Smooth muscle cell (in vitro differentiated cells): ENCODE measurements at regions not wholly inside any gene's neighbourhood (a gene's known extent, or its start where the extent isn't known, plus 50 kb on each side); places are given as distances from the start of the nearest gene placed in this dataset.

Source experiments
- DNase-seq: peaks from one replicate; lab custom pipeline; 2025; ENCODE audit not compliant: unreplicated experiment; lab: John Stamatoyannopoulos, UW
- H2AFZ ChIP-seq: fragments of 200-600 bp; sonication (generic); 2 replicates; pipeline ENCODE4 v1.6.0; 2016; ENCODE audit warnings: antibody characterized with exemption, low read depth, mild to moderate bottlenecking
- H3F3A ChIP-seq: fragments of 200-600 bp; sonication (generic); 2 replicates; pipeline ENCODE4 v1.6.0; 2017; ENCODE audit warnings: antibody characterized with exemption, low read depth
- H3K27ac ChIP-seq: fragments of 200-600 bp; sonication (generic); 2 replicates; pipeline ENCODE4 v1.5.1; 2016; ENCODE audit warnings: low read depth, mild to moderate bottlenecking
- H3K27me3 ChIP-seq: fragments of 200-600 bp; sonication (generic); 2 replicates; pipeline ENCODE4 v1.6.1; 2016; ENCODE audit warnings: low read depth, mild to moderate bottlenecking
- H3K36me3 ChIP-seq: fragments of 200-600 bp; sonication (generic); 2 replicates; pipeline ENCODE4 v1.5.1; 2016; ENCODE audit warnings: low read depth
- H3K4me1 ChIP-seq: fragments of 200-600 bp; sonication (generic); 2 replicates; pipeline ENCODE4 v1.5.1; 2016; ENCODE audit warnings: low read depth
- H3K4me2 ChIP-seq: fragments of 200-600 bp; sonication (generic); 2 replicates; pipeline ENCODE4 v1.6.0; 2016; ENCODE audit warnings: mild to moderate bottlenecking
- H3K4me3 ChIP-seq: fragments of 200-600 bp; sonication (generic); 2 replicates; pipeline ENCODE4 v1.5.1; 2016; ENCODE audit warnings: mild to moderate bottlenecking
- H3K79me2 ChIP-seq: fragments of 200-600 bp; sonication (generic); 2 replicates; pipeline ENCODE4 v1.6.0; 2016; ENCODE audit warnings: low read depth, mild to moderate bottlenecking
- H3K9ac ChIP-seq: fragments of 200-600 bp; sonication (generic); 2 replicates; pipeline ENCODE4 v1.6.0; 2016; ENCODE audit warnings: low read depth
- H3K9me3 ChIP-seq: fragments of 200-600 bp; sonication (generic); replicated peaks from 2 replicates; pipeline ENCODE4 v1.5.1; 2016; ENCODE audit warnings: low read depth
- H4K20me1 ChIP-seq: fragments of 200-600 bp; sonication (generic); 2 replicates; pipeline ENCODE4 v1.6.0; 2016; ENCODE audit warnings: low read depth
- WGBS: methylation state at CpG from one replicate; pipeline ENCODE4 v1.1.7; 2016; ENCODE audit warnings: low lambda C conversion rate; 5-methylcytosine and 5-hydroxymethylcytosine counted together
- TF ChIP-seq, protein P1 (sequence below): fragments of 200-600 bp; sonication (generic); IDR thresholded peaks from 2 replicates; pipeline ENCODE4 v1.5.1; 2017; ENCODE audit warnings: borderline replicate concordance, mild to moderate bottlenecking, antibody characterized with exemption; ENCODE audit not compliant: insufficient read depth, poor library complexity, severe bottlenecking

DNA sequence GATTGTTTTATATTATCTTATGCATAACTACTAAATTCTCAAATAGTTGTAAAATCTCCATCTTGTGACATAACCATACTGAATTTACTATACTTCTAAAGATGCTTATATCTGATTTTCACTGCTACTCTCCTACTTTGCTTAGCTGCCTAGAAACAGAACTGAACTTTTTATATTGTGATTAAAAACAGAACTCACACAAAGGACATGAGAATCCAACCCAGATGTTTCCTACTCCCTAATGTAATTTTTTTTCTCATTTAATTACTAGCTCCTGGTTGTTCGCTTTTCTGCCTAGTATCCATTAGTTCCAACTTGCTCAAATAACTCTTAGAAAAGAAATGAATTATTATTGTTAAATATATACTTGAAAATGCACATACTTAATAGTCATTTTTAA is 283.5 kb upstream of the ACTRT1 start:
- TF ChIP-seq, protein P1, sequence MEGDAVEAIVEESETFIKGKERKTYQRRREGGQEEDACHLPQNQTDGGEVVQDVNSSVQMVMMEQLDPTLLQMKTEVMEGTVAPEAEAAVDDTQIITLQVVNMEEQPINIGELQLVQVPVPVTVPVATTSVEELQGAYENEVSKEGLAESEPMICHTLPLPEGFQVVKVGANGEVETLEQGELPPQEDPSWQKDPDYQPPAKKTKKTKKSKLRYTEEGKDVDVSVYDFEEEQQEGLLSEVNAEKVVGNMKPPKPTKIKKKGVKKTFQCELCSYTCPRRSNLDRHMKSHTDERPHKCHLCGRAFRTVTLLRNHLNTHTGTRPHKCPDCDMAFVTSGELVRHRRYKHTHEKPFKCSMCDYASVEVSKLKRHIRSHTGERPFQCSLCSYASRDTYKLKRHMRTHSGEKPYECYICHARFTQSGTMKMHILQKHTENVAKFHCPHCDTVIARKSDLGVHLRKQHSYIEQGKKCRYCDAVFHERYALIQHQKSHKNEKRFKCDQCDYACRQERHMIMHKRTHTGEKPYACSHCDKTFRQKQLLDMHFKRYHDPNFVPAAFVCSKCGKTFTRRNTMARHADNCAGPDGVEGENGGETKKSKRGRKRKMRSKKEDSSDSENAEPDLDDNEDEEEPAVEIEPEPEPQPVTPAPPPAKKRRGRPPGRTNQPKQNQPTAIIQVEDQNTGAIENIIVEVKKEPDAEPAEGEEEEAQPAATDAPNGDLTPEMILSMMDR: no peak
- no peak overlapping the region for H3K4me3 ChIP-seq
- H3K4me1 ChIP-seq: no peaks in the 10 kb centered on the region
- H3K36me3 ChIP-seq: no peaks in the 10 kb centered on the region
- no peaks in the 10 kb centered on the region for H4K20me1 ChIP-seq
- no peaks in the 10 kb centered on the region for H3K79me2 ChIP-seq
- H3K4me2 ChIP-seq: no peak overlapping the region
- no peak overlapping the region for H2AFZ ChIP-seq
- no peaks in the 10 kb centered on the region for H3F3A ChIP-seq
- no peaks in the 10 kb centered on the region for H3K27me3 ChIP-seq
- no peak overlapping the region for H3K27ac ChIP-seq
- WGBS: 62% methylated on average over 1 of the region's 1 CpG
- H3K9me3 ChIP-seq: peaks cover 5% of the 10 kb centered on the region
- H3K9ac ChIP-seq: no peak overlapping the region
- no peak for DNase-seq

DNA sequence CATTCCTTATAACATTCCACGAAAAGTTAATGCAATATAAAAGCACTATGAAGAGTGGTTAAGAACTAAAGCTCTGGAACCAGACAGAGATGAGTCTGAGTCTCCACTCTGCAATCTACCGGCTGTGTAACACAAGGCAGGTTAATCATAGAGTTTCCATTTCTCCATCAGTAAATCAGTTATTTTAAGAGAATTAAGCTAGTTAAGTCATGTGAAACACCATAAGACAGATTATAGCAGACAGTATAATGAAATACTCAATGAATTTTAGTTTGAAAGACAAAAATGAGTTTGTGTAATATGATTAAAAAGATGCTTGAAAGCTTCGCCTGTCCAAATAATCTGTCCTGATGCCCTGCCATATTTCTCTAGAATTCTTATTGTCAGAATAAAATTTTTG is 282.6 kb upstream of the ACTRT1 start:
- Histone ChIP-seq H3K36me3 (no peaks in the 10 kb centered on the region), H3K4me2 (no peak overlapping the region), H3K27me3 (no peaks in the 10 kb centered on the region), H4K20me1 (no peaks in the 10 kb centered on the region), H3K9ac (no peak overlapping the region), H3F3A (no peaks in the 10 kb centered on the region), H3K79me2 (no peaks in the 10 kb centered on the region), H3K4me1 (no peaks in the 10 kb centered on the region), H3K9me3 (peaks cover 5% of the 10 kb centered on the region), H3K4me3 (no peak overlapping the region), H3K27ac (no peak overlapping the region), H2AFZ (no peak overlapping the region)
- no peak for DNase-seq
- WGBS: 81% methylated on average over 3 of the region's 3 CpGs
- TF ChIP-seq, protein P1: no peak

DNA sequence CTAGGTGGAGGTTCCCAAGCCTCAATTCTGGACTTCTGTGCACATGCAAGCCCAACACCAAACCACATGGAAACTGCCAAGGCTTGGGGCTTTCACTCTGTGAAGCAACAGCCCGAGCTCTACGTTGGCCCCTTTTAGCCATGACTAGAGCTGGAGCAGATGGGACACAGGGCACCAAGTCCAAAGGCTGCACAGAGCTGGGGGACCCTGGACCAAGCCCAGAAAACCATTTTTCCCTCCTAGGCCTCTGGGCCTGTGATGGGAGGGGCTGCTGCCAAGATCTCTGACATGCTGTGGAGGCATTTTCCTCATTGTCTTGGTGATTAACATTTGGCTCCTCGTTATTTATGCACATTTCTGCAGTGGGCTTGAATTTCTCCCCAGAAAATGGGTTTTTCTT is 258.7 kb upstream of the ACTRT1 start:
- Histone ChIP-seq H3K79me2 (no peaks in the 10 kb centered on the region), H3K4me2 (no peak overlapping the region), H2AFZ (no peak overlapping the region), H4K20me1 (no peaks in the 10 kb centered on the region), H3K27ac (no peak overlapping the region), H3K9me3 (no peaks in the 10 kb centered on the region), H3K4me3 (no peak overlapping the region), H3K9ac (no peak overlapping the region), H3F3A (no peaks in the 10 kb centered on the region), H3K27me3 (no peaks in the 10 kb centered on the region), H3K36me3 (no peaks in the 10 kb centered on the region), H3K4me1 (no peaks in the 10 kb centered on the region)
- TF ChIP-seq, protein P1: no peak
- 58% methylated on average over 3 of the region's 3 CpGs for WGBS
- DNase-seq: no peak

DNA sequence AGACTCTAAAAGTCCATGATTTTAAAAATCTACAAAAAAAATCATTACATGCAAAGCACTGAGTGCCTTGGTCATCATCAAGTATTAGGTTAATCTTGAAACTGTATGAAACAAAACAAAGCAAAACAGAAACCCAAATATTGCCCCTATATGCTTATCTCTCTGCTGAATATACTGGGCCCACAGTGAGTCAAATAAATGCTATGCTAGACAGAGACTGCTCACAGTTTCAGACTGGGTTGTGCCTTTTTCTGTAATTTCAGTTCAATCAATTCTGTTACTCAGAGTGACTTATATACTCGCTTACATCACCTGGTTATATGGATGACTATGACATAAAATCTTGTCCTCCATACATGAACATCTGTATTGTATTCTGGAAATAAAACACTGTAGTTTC is 257.1 kb upstream of the ACTRT1 start:
- Histone ChIP-seq H3K4me1 (no peaks in the 10 kb centered on the region), H3K79me2 (no peaks in the 10 kb centered on the region), H2AFZ (no peak overlapping the region), H3K4me3 (no peak overlapping the region), H3K27me3 (no peaks in the 10 kb centered on the region), H3K9ac (no peak overlapping the region), H3K4me2 (no peak overlapping the region), H3K27ac (peak overlapping the region; percentile 73), H3F3A (no peaks in the 10 kb centered on the region), H3K36me3 (no peaks in the 10 kb centered on the region), H4K20me1 (no peaks in the 10 kb centered on the region), H3K9me3 (no peaks in the 10 kb centered on the region)
- WGBS: 45% methylated on average over 1 of the region's 1 CpG
- TF ChIP-seq, protein P1: no peak
- no peak for DNase-seq
